ENCODE measurements at regions not wholly inside any gene's neighbourhood (a gene's known extent, or its start where the extent isn't known, plus 50 kb on each side); places are given as distances from the start of the nearest gene placed in this dataset.

- no peak for TF ChIP-seq CTCF (IDR thresholded peaks at IDR 0.05)
- H3K36me3 ChIP-seq: no peaks in the 10 kb centered on the region
- no peak for ATAC-seq (ENCODE audit: insufficient number of reproducible peaks, low FRiP score, low read depth)
These were observed 68.1 kb upstream of the PHYHIPL start for GRCh38 chr10:59108296-59108870.

DNA sequence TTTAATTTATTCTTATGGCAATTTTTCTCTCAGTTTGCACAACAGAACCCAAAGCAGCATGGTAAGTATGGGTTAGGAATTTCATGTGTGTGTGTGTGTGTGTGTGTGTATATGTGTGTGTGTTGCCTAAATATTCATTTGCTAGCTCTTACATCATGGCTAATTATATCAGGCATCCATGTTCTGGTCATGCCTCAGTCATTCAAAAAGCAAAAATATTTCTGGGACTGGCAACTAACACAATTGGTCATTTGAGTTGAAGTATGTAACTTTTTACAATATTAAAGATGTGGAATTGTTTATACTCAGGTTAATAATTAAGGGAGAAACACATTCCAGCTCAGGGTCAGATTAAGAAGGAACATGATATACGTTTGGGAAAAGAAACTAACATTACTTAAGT lies 67.6 kb upstream of the PHYHIPL start:
- H3K27ac ChIP-seq: no peak overlapping the region
- ATAC-seq (ENCODE audit: insufficient number of reproducible peaks, low FRiP score, low read depth) (no peak), DNase-seq (ENCODE audit: low spot score) (no peak)
- H3K36me3 ChIP-seq: no peaks in the 10 kb centered on the region
- H3K27me3 ChIP-seq (replicated peaks; ENCODE audit: insufficient read depth): no peaks in the 10 kb centered on the region
- no peak for TF ChIP-seq CTCF (IDR thresholded peaks at IDR 0.05)
- no peak overlapping the region for H3K4me3 ChIP-seq
- H3K9me3 ChIP-seq: no peaks in the 10 kb centered on the region
- H3K4me1 ChIP-seq (ENCODE audit: control insufficient read depth in 1 of 2, low read depth in 2 of 2): peaks cover 0 to 2% of the 10 kb centered on the region in 2 donors

More at GRCh38 chr10:59108296-59108870, 68.1 kb upstream of the PHYHIPL start:
- no peak overlapping the region for H3K27ac ChIP-seq
- H3K9me3 ChIP-seq: no peaks in the 10 kb centered on the region
- no peaks in the 10 kb centered on the region for H3K27me3 ChIP-seq (replicated peaks; ENCODE audit: insufficient read depth)
- no peaks in the 10 kb centered on the region for H3K4me1 ChIP-seq (ENCODE audit: control insufficient read depth in 1 of 2, low read depth in 2 of 2)
- DNase-seq (ENCODE audit: low spot score): no peak
- H3K4me3 ChIP-seq: no peak overlapping the region

GRCh38 chr10:59109826-59110225 lies 66.6 kb upstream of the PHYHIPL start:
- Histone ChIP-seq H3K27me3 (replicated peaks; ENCODE audit: insufficient read depth) (no peaks in the 10 kb centered on the region), H3K36me3 (no peaks in the 10 kb centered on the region), H3K9me3 (no peaks in the 10 kb centered on the region), H3K27ac (no peak overlapping the region), H3K4me1 (ENCODE audit: control insufficient read depth in 1 of 2, low read depth in 2 of 2) (peaks cover 0 to 4% of the 10 kb centered on the region in 2 donors), H3K4me3 (no peak overlapping the region)
- TF ChIP-seq CTCF (IDR thresholded peaks at IDR 0.05): no peak
- no peak for ATAC-seq (ENCODE audit: insufficient number of reproducible peaks, low FRiP score, low read depth)
- no peak for DNase-seq (ENCODE audit: low spot score)

DNA sequence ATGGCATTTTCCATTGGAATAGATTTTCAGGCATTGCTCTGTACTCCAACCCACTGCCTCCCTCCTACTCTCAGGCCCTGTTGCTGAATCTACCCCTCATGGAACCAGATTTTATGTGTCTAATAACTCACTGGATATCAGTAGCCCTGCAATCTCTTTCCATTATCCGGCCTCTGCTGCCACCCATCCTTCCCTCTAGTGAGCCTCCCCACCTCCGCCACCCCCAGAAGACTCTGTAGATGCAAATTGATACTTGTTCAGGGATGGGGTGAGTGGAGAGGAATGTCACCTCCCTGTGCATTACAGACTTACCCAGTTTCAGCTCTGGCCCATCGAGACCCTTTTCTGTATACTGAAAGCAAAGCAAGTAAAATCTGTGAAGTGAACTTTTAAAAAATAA lies 52.3 kb upstream of the PHYHIPL start:
- Histone ChIP-seq H3K27me3 (replicated peaks; ENCODE audit: insufficient read depth) (no peaks in the 10 kb centered on the region), H3K9me3 (no peaks in the 10 kb centered on the region), H3K4me1 (ENCODE audit: control insufficient read depth in 1 of 2, low read depth in 2 of 2) (peaks cover 8 to 12% of the 10 kb centered on the region in 2 donors), H3K27ac (no peak overlapping the region), H3K4me3 (no peak overlapping the region), H3K36me3 (no peaks in the 10 kb centered on the region)
- no peak for ATAC-seq (ENCODE audit: insufficient number of reproducible peaks, low FRiP score, low read depth)
- no peak for TF ChIP-seq CTCF (IDR thresholded peaks at IDR 0.05)
- DNase-seq (ENCODE audit: low spot score): no peak

DNA sequence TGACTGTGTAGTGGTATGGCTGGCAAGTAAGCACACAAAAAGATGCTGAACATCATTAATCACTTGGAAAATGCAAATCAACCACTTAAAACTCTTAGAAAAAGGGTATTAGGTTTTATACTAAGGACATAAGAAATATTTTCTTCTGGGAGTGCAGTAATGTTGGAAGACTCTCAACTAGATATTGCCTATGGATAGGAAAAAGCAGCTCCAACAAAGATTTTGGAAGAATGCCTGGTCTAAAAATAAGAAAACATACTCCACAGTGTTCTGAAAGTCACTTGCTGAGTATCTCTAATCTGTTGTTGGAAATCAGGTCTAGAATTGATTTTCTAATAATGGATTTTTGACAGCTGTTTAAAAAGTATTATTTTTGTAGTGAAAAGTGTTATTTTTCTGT lies 50.8 kb upstream of the PHYHIPL start:
- H3K27ac ChIP-seq: no peak overlapping the region
- H3K27me3 ChIP-seq (replicated peaks; ENCODE audit: insufficient read depth): no peaks in the 10 kb centered on the region
- no peak for TF ChIP-seq CTCF (IDR thresholded peaks at IDR 0.05)
- ATAC-seq (ENCODE audit: insufficient number of reproducible peaks, low FRiP score, low read depth): no peak
- H3K4me1 ChIP-seq (ENCODE audit: control insufficient read depth in 1 of 2, low read depth in 2 of 2): peaks cover 8 to 12% of the 10 kb centered on the region in 2 donors
- H3K36me3 ChIP-seq: no peaks in the 10 kb centered on the region
- H3K4me3 ChIP-seq: no peak overlapping the region
- DNase-seq (ENCODE audit: low spot score): no peak
- no peaks in the 10 kb centered on the region for H3K9me3 ChIP-seq
